H1 (cell line): ENCODE measurements at regions not wholly inside any gene's neighbourhood (a gene's known extent, or its start where the extent isn't known, plus 50 kb on each side); places are given as distances from the start of the nearest gene placed in this dataset.

Experiments used
- CTCF ChIA-PET: fragments of 300-600 bp; sonication (Branson Sonifier 250); formaldehyde crosslinking; loops from one replicate; lab custom pipeline; 2021; ENCODE audit not compliant: partially characterized antibody; lab: Charles Lee
- POLR2A ChIA-PET: fragments of 300-600 bp; sonication (Branson Sonifier 250); formaldehyde crosslinking; loops from one replicate; lab custom pipeline; 2021; ENCODE audit warnings: inconsistent platforms; ENCODE audit not compliant: partially characterized antibody; lab: Charles Lee
- DNase-seq, 2 experiments: peaks; one replicate each; pipeline versions ENCODE4 v3.0.0 to v3.0.0-alpha.2; 2010 to 2022; ENCODE audit warnings: low spot score in 2 of 2, low read depth in 1 of 2, mixed read lengths in 1 of 2
- FAIRE-seq: peaks from 2 replicates; lab custom pipeline; 2011; peaks lifted over from hg19 to GRCh38; lab: Jason Lieb, UNC
- H2AFZ ChIP-seq: 2 replicates; pipeline ENCODE4 v1.8.1; 2012; ENCODE audit warnings: low read length, inconsistent platforms
- H2AK5ac ChIP-seq: 2 replicates; pipeline ENCODE4 v1.6.1; 2013; ENCODE audit warnings: low read depth, low read length
- H2BK120ac ChIP-seq: replicated peaks from 2 replicates; pipeline ENCODE3; 2013; ENCODE audit warnings: low read depth, low read length, inconsistent platforms
- H2BK12ac ChIP-seq: 2 replicates; pipeline ENCODE4 v1.6.1; 2013; ENCODE audit warnings: low read depth, low read length
- H2BK15ac ChIP-seq: 2 replicates; pipeline ENCODE4 v1.6.1; 2013; ENCODE audit warnings: low read length
- H2BK20ac ChIP-seq: 2 replicates; pipeline ENCODE4 v1.6.1; 2013; ENCODE audit warnings: low read length
- H2BK5ac ChIP-seq: 2 replicates; pipeline ENCODE4 v1.6.1; 2013; ENCODE audit warnings: low read depth, low read length
- H3K14ac ChIP-seq: 2 replicates; pipeline ENCODE4 v1.6.1; 2013; ENCODE audit warnings: inconsistent platforms; ENCODE audit not compliant: insufficient read length
- H3K18ac ChIP-seq: 2 replicates; pipeline ENCODE4 v1.6.1; 2013; ENCODE audit warnings: low read length; ENCODE audit errors: extremely low read depth
- H3K23ac ChIP-seq: 2 replicates; pipeline ENCODE4 v1.6.1; 2013; ENCODE audit warnings: inconsistent platforms; ENCODE audit not compliant: insufficient read length
- H3K23me2 ChIP-seq: 2 replicates; pipeline ENCODE4 v1.6.1; 2013; ENCODE audit warnings: low read depth, low read length
- H3K27ac ChIP-seq: 2 replicates; pipeline ENCODE4 v1.6.1; 2011; ENCODE audit warnings: low read depth, low read length, inconsistent platforms
- H3K27me3 ChIP-seq, 4 experiments: replicated peaks in 1 of 4; 1 replicate in 1 of 4; 2 replicates in 3 of 4; pipeline versions ENCODE4 v1.6.1 to v1.8.1; 2011 to 2013; ENCODE audit warnings: low read length in 3 of 4, mild to moderate bottlenecking in 3 of 4, inconsistent platforms in 2 of 4, mixed read lengths in 2 of 4, moderate library complexity in 1 of 4; ENCODE audit not compliant: control insufficient read depth in 3 of 4, insufficient read depth in 3 of 4; ENCODE audit errors: extremely low read depth in 1 of 4
- H3K36me3 ChIP-seq, 4 experiments: 2 replicates each; pipeline versions ENCODE4 v1.6.1 to v1.8.1; 2011 to 2013; ENCODE audit warnings: mild to moderate bottlenecking in 4 of 4, low read length in 3 of 4, moderate library complexity in 2 of 4, control low read depth in 1 of 4, inconsistent platforms in 1 of 4; ENCODE audit not compliant: insufficient read depth in 4 of 4, control insufficient read depth in 2 of 4
- H3K4ac ChIP-seq: replicated peaks from 2 replicates; pipeline ENCODE3; 2013; ENCODE audit warnings: low read length, low read depth, mixed read lengths, inconsistent platforms; ENCODE audit not compliant: insufficient read length
- H3K4me1 ChIP-seq, 4 experiments: replicated peaks in 1 of 4; 1 replicate in 1 of 4; 2 replicates in 3 of 4; pipeline versions ENCODE4 v1.6.1 to v1.8.1; 2011 to 2013; ENCODE audit warnings: low read length in 3 of 4, inconsistent platforms in 2 of 4, mixed read lengths in 1 of 4; ENCODE audit not compliant: insufficient read depth in 4 of 4, control insufficient read depth in 3 of 4
- H3K4me2 ChIP-seq, 2 experiments: 2 replicates each; pipeline versions ENCODE4 v1.6.1 to v1.8.1; 2011 to 2013; ENCODE audit warnings: low read depth in 2 of 2, low read length in 2 of 2, control low read depth in 1 of 2, inconsistent platforms in 1 of 2, mild to moderate bottlenecking in 1 of 2; ENCODE audit not compliant: insufficient read depth in 1 of 2
- H3K4me3 ChIP-seq, 4 experiments: fragments of 200-600, 300-600 bp in 1 of 4; sonication (generic), shearing (Covaris generic), sonication (Bioruptor Twin) in 1 of 4; 2 replicates each; pipeline versions ENCODE4 v1.5.1 to v1.8.1; 2011 to 2016; ENCODE audit warnings: low read length in 4 of 4, low read depth in 3 of 4, control low read depth in 2 of 4, inconsistent platforms in 2 of 4, mild to moderate bottlenecking in 2 of 4, mixed read lengths in 1 of 4, moderate library complexity in 1 of 4; ENCODE audit not compliant: insufficient read depth in 2 of 4; ENCODE audit errors: extremely low read depth in 1 of 4
- H3K56ac ChIP-seq: replicated peaks from 2 replicates; pipeline ENCODE3; 2013; ENCODE audit warnings: low read depth, mild to moderate bottlenecking, mixed read lengths, low read length, inconsistent platforms; ENCODE audit not compliant: insufficient read length
- H3K79me1 ChIP-seq: 2 replicates; pipeline ENCODE4 v1.6.1; 2013; ENCODE audit warnings: low read depth, low read length, control low read depth
- H3K79me2 ChIP-seq, 2 experiments: 2 replicates each; pipeline versions ENCODE4 v1.6.1 to v1.8.1; 2012 to 2013; ENCODE audit warnings: low read length in 2 of 2, mild to moderate bottlenecking in 2 of 2, inconsistent platforms in 1 of 2; ENCODE audit not compliant: insufficient read depth in 2 of 2, control insufficient read depth in 1 of 2
- H3K9ac ChIP-seq, 4 experiments: replicated peaks in 1 of 4; 1 replicate in 1 of 4; 2 replicates in 3 of 4; pipeline versions ENCODE4 v1.6.1 to v1.8.1; 2011 to 2013; ENCODE audit warnings: low read depth in 3 of 4, low read length in 3 of 4, control low read depth in 2 of 4, mild to moderate bottlenecking in 2 of 4, moderate library complexity in 2 of 4, inconsistent platforms in 1 of 4; ENCODE audit errors: extremely low read depth in 1 of 4
- H3K9me3 ChIP-seq, 2 experiments: 2 replicates each; pipeline versions ENCODE4 v1.6.1 to v1.8.1; 2012 to 2013; ENCODE audit warnings: mild to moderate bottlenecking in 2 of 2, moderate library complexity in 2 of 2, control low read depth in 1 of 2, inconsistent platforms in 1 of 2, low read depth in 1 of 2, low read length in 1 of 2, mixed read lengths in 1 of 2; ENCODE audit not compliant: insufficient read depth in 2 of 2
- H4K20me1 ChIP-seq, 2 experiments: replicated peaks in 1 of 2; 2 replicates each; pipeline versions ENCODE3 to v1.8.1; 2011 to 2013; ENCODE audit warnings: inconsistent platforms in 2 of 2, low read length in 2 of 2, mild to moderate bottlenecking in 1 of 2; ENCODE audit not compliant: insufficient read depth in 2 of 2, control insufficient read depth in 1 of 2
- H4K5ac ChIP-seq: 2 replicates; pipeline ENCODE4 v1.6.1; 2013; ENCODE audit warnings: low read length, low read depth, mixed read lengths, inconsistent platforms; ENCODE audit not compliant: insufficient read length
- H4K8ac ChIP-seq: 2 replicates; pipeline ENCODE4 v1.8.0; 2013; ENCODE audit warnings: mild to moderate bottlenecking, moderate library complexity, low read length, inconsistent platforms; ENCODE audit not compliant: insufficient read depth; ENCODE audit errors: extremely low read depth
- H4K91ac ChIP-seq: replicated peaks from 2 replicates; pipeline ENCODE3; 2013; ENCODE audit warnings: low read length, mixed read lengths, inconsistent platforms; ENCODE audit not compliant: insufficient read length
- ATF3 ChIP-seq: IDR thresholded peaks from 2 replicates; pipeline ENCODE4 v1.6.1; 2011; ENCODE audit warnings: low read depth, mild to moderate bottlenecking, low read length; ENCODE audit not compliant: insufficient read depth
- EGR1 ChIP-seq: IDR thresholded peaks from 2 replicates; pipeline ENCODE4 v1.6.1; 2011; ENCODE audit warnings: low read depth, low read length, borderline replicate concordance
- GABPA ChIP-seq: IDR thresholded peaks from 2 replicates; pipeline ENCODE4 v1.6.1; 2011; ENCODE audit warnings: mild to moderate bottlenecking, low read length, moderate library complexity, borderline replicate concordance; ENCODE audit not compliant: insufficient read depth
- HDAC2 ChIP-seq, 2 experiments: fragments of 300-600 bp in 1 of 2; sonication (generic) in 1 of 2; IDR thresholded peaks; 2 replicates each; pipeline ENCODE4 v1.6.1; 2011 to 2012; ENCODE audit warnings: low read depth in 2 of 2, low read length in 2 of 2, mild to moderate bottlenecking in 2 of 2, moderate library complexity in 2 of 2, borderline replicate concordance in 1 of 2, inconsistent platforms in 1 of 2
- JUND ChIP-seq: IDR thresholded peaks from 2 replicates; pipeline ENCODE4 v1.6.1; 2011; ENCODE audit warnings: mild to moderate bottlenecking, improper control_type of control experiment, low read length
- KDM4A ChIP-seq: IDR thresholded peaks from one replicate; pipeline ENCODE4 v1.7.1; 2012; ENCODE audit warnings: low read depth, mild to moderate bottlenecking, moderate library complexity, low read length, inconsistent platforms; ENCODE audit not compliant: severe bottlenecking
- NANOG ChIP-seq: IDR thresholded peaks from 2 replicates; pipeline ENCODE4 v1.6.1; 2011; ENCODE audit warnings: low read length, low read depth, mild to moderate bottlenecking, inconsistent platforms; ENCODE audit not compliant: insufficient read depth, poor library complexity, severe bottlenecking
- NRF1 ChIP-seq: IDR thresholded peaks from 2 replicates; pipeline ENCODE4 v1.6.1; 2011; ENCODE audit warnings: mild to moderate bottlenecking, low read depth, low read length, improper control_type of control experiment
- RFX5 ChIP-seq: IDR thresholded peaks from 2 replicates; pipeline ENCODE4 v1.6.1; 2011; ENCODE audit warnings: low read depth, low read length, improper control_type of control experiment, borderline replicate concordance
- RNF2 ChIP-seq: fragments of 200-900, 300-1000 bp; sonication (generic); IDR thresholded peaks from 2 replicates; pipeline ENCODE4 v1.7.1; 2016; ENCODE audit warnings: borderline replicate concordance, low read depth, mild to moderate bottlenecking, antibody characterized with exemption, low read length; ENCODE audit not compliant: poor library complexity, severe bottlenecking; ENCODE audit errors: missing control alignments
- RXRA ChIP-seq: IDR thresholded peaks from 2 replicates; pipeline ENCODE4 v1.6.1; 2011; ENCODE audit warnings: low read depth, mild to moderate bottlenecking, low read length, moderate library complexity; ENCODE audit not compliant: insufficient read depth
- SAP30 ChIP-seq: fragments of 300-600 bp; sonication (generic); IDR thresholded peaks from 2 replicates; pipeline ENCODE4 v1.7.1; 2012; ENCODE audit warnings: low read length, moderate library complexity, mild to moderate bottlenecking, inconsistent platforms; ENCODE audit not compliant: insufficient read depth, insufficient replicate concordance
- TAF1 ChIP-seq: IDR thresholded peaks from 2 replicates; pipeline ENCODE4 v1.6.1; 2011; ENCODE audit warnings: mild to moderate bottlenecking, low read depth, low read length
- TBP ChIP-seq: IDR thresholded peaks from 2 replicates; pipeline ENCODE4 v1.6.1; 2011; ENCODE audit warnings: low read depth, low read length, improper control_type of control experiment

GRCh38 chr12:47437570-47437969, 268.3 kb downstream of the RPAP3 start:
- H2BK12ac ChIP-seq, result no peak overlapping the region
- no peak overlapping the region for H4K91ac ChIP-seq
- H4K8ac ChIP-seq, result no peak overlapping the region
- no peak overlapping the region for H2AK5ac ChIP-seq
- ChIA-PET CTCF (no interaction called here), POLR2A (no interaction called here)
- H3K79me2 ChIP-seq, result no peaks in the 10 kb centered on the region
- H2BK20ac ChIP-seq, result no peak overlapping the region
- FAIRE-seq (no peak), DNase-seq (no peak)
- no peak overlapping the region for H3K4me3 ChIP-seq
- no peak overlapping the region for H2AFZ ChIP-seq
- H3K23me2 ChIP-seq, result no peaks in the 10 kb centered on the region
- no peak overlapping the region for H3K4me2 ChIP-seq
- peaks cover 3 to 14% of the 10 kb centered on the region in 2 experiments; a peak in 3 of 4 replicates for H3K9me3 ChIP-seq
- no peak overlapping the region for H3K4ac ChIP-seq
- H2BK15ac ChIP-seq, result no peak overlapping the region
- H3K9ac ChIP-seq, result no peak overlapping the region
- H3K27me3 ChIP-seq, result no peaks in the 10 kb centered on the region
- H4K20me1 ChIP-seq, result no peaks in the 10 kb centered on the region
- H2BK120ac ChIP-seq, result no peak overlapping the region
- TF ChIP-seq RXRA (no peak), TBP (no peak), TAF1 (no peak), RNF2 (no peak), JUND (no peak), KDM4A (no peak), EGR1 (no peak), ATF3 (no peak), SAP30 (no peak), GABPA (no peak), NANOG (no peak), RFX5 (no peak), HDAC2 (IDR thresholded peaks at IDR 0.05; ENCODE audit: borderline replicate concordance in 1 of 2, low read depth in 2 of 2, low read length in 2 of 2) (no peak), NRF1 (no peak)
- no peak overlapping the region for H3K56ac ChIP-seq
- no peak overlapping the region for H3K18ac ChIP-seq
- H3K79me1 ChIP-seq, result no peaks in the 10 kb centered on the region
- no peak overlapping the region for H4K5ac ChIP-seq
- no peaks in the 10 kb centered on the region for H3K36me3 ChIP-seq
- no peak overlapping the region for H2BK5ac ChIP-seq
- no peak overlapping the region for H3K27ac ChIP-seq
- H3K4me1 ChIP-seq, result no peaks in the 10 kb centered on the region
- no peak overlapping the region for H3K14ac ChIP-seq
- no peak overlapping the region for H3K23ac ChIP-seq
